Stimulated activated CD8-positive, alpha-beta memory T cell treated with anti-CD3 and anti-CD28 coated beads, Interleukin-4, amount 100 ng/mL, for 4 hours (primary cell): ENCODE measurements at regions not wholly inside any gene's neighbourhood (a gene's known extent, or its start where the extent isn't known, plus 50 kb on each side); places are given as distances from the start of the nearest gene placed in this dataset.
"Not testable (repeated sequence)": the region's sequence is repeated elsewhere in the genome, so short reads cannot be mapped to it uniquely, and the experiment has no call there.

Source experiments
- DNase-seq, 2 donors: peaks; one replicate each; pipeline ENCODE4 v3.0.0-alpha.2; 2020; ENCODE audit warnings: low read depth in 2 of 2, low spot score in 1 of 2

DNA sequence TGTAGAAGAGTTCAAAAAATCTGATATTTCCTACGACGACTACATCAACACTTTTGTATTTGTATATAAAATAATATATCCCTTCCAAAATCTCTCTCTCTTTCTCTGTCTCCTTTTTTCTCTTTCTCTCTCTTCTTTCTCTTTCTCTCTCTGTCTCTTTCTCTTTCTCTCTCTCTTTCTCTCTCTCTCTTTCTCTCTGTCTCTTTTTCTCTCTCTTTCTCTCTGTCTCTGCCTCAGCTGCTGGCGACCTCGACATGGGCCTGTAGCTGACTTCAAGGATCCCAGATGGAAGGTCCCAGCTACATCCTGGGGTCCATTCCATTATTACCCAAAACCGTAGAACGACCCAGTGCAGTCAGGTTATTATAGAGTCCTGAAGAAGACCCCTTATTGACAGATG lies 90.0 kb downstream of the CD24 start:
- no peak for DNase-seq

DNA sequence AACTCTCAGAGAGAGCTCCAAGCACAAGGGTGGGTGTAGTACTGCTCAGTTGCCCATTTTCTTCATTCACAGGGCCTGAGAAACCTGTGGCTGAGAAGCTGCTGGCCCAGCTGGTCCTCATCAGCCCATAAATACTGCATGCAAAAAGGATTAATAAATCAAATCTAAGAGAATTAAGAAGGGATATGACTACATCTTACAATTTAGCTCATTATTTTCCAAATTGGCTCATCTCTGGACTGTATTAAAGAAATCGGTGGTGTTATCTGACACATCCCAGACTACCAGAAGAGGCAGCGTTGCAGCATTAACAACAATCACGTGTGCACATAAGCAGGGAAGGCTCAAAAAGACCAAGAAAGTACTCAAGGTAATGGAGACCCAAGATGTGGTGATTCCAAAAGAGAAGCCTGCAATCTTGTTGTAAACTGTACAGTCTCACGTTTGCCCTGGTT lies 90.7 kb downstream of the CD24 start:
- no peak for DNase-seq

DNA sequence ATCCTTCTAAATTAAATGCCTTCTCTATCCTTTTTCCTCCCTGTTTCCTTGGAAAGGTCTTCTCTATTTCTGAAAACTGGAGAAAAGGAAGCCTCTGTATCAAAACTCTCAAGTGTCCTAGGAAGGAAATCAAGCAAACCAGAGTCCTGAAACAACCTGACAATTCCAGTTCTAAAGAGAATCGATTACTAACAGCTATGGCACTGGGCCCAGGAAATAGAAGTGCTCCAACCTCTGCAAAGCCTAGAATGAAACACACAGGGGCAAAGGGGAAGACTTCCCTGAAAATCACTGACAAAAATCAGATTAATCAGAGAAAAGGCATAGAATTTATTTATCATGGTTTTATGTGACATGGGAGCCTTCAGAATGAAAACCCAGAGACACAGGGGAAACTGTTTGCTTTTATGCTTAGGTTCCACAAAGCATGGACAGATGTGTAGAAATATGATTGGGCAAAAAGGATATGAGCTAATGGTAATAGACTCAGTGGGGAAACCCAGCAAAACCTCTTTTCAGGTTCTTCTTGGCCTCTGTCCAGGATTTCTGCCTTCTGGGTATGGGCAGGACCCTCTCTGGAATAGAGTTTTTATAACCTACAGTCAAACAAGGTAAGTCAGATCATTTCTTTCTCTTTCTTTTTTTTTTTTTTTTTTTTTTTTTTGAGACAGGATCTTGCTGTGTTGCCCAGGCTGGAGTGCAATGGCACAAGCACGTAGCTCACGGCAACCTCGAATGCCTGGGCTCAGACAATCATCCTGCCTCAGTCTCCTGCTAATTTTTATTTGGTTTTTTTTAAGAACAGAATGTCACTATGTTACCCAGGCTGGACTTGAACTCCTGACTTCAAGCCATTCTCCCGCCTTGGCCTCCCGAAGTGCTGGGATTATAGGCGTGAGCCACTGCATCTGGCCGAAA lies 91.7 kb downstream of the CD24 start:
- DNase-seq, result no peak

DNA sequence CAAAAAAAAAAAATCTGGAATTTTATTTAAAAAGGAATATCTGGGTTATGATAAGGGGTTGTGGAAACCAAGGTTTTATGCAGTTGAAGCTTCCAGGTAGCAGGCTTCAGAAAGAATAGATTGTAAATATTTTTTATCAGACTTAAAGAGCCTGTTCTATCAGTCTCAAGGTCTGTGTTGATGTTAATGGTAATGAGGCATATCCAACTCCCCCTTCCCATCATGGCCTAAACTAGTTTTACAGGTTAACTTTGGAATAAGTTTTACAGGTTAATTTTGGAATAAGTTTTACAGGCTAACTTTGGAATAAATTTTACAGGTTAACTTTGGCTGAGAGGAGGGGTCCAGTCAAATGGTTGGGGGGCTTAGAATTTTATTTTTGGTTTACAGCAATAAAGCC lies 92.4 kb downstream of the CD24 start:
- DNase-seq, result no peak

DNA sequence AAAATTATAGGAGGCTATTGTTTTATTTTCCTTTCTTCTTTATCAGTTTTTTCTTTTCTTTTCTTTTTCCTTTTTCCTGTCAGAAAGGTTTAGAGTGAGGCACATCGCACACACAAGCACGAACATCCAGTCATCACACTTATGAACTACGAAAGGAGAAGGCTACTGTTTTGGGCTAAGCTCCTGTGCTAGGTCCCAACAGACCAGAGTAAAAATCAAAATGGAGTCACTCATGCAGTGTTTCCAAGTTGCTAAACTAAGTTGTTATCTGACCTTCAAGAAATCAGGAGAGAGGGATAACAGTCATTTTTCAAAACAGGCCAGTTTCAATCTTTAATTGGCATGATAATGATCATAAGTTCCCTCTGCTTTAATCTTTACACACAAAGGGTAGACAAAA lies 93.6 kb downstream of the CD24 start:
- no peak for DNase-seq

DNA sequence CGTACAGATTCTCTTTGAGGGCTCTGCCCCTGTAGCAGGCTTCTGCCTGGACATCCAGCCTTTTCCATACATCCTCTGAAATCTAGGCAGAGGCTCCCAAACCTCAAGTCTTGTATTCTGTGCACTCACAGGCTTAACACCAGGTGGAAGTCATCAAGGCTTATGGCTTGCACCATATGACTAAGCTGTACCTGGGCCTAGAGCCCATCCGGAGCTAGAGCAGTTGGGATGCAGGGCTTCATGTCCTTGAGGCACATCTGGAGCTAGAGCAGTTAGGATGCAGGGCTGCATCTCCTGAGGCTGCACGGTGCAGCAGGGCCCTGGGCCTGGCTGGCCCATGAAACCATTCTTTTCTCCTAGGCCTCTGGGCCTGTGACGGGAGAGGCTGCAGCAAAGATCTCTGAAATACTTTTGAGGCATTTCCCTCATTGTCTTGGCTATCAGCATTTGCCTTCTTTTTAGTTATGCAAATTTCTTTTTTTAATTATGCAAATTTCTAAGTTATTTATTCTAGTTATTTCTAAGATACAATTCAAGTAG lies 98.7 kb downstream of the CD24 start:
- DNase-seq, result no peak

DNA sequence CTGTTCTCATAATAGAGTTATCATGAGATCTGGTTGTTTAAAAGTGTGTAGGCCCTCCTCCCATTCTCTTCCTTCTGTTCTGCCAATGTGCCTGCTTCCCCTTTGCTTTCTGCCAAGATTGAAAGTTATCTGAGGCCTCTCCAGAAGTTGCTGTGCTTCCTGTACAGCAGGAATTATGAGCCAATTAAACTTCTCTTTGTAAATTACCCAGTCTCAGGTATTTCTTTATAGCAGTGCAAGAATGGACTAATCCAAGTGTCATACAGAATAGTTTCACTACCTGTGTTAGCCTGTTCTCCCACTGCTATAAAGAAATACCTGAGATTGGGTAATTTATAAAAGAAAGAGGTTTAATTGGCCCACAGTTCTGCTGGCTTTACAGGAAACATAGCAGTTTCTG lies 100.0 kb downstream of the CD24 start:
- no peak for DNase-seq

DNA sequence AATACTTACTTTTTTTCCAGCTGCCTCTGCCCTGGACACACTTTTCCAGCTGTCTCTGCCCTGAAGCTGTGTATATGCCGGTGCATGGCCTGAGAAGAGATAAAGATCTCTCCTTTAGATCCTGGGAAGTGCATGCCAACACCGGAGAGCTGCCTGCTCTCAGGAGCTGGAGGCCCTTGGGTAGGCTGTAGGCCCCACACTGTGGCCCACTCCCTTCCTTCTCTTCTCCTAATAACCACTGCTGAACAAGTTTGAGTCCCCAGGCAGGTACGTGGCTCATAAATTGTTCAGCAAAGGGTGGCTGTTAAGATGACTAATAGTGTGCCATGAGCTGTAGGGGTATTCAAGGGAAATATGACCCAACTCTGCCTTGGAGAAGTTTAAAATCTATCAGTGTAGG lies 102.5 kb downstream of the CD24 start:
- DNase-seq, result no peak

DNA sequence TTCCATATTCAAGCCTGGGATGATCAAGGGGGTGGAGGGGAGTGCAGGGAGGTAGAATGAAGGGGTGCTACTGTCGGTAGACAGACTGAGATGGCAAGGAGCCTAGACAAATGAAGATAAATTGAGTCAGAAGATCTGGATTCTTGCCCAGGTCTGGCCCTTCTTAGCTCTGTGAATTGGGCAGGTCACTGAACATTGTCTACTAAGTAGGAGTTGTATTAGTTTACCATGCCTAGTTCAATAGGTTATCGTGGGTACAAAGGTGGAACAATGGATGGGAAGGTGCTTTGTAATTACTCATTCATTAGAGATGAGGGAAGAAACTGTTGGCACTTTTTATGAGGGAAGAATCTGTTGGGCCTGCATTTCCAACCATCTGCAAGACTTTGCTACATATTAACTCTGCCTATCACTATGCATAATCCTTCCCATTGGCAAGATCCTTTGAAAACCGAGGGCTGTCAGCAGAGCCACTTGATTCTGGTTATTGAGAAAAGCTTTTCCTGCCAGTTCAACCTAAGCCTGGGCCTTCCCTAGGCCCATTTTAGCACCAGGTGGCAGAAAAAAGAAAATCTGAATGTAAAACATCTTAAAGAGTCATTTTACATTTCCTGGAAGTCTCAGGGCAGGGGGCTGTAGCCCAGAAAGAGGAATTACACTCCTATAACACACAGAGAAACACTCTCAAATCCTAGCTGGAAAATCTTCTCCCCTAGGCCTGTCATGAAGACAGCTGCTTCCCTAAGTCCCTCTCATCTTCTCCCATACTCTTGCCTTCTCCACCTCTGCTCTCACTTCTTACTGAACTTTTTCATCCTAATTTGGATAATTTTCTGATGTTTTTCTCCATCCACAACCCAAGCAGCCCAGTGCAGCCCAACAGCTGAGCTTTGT lies 103.5 kb downstream of the CD24 start:
- no peak for DNase-seq

DNA sequence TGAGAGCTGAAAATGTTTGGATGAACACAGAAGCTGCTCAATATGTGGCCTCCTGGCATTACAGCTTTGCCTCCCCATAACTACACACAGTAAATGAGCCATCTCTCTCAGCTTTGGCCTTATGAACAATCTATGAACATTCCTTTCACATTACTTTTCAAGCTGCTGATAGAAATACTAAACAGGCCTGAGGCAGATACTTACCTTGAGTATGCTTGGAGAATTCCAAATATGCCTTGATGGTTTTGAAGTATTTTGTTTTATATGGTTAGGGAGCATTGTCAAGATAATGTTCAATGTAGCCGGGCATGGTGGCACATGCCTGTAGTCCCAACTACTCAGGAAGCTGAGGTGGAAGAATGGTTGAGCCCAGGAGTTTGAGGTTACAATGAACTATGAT lies 104.5 kb downstream of the CD24 start:
- DNase-seq, result no peak

DNA sequence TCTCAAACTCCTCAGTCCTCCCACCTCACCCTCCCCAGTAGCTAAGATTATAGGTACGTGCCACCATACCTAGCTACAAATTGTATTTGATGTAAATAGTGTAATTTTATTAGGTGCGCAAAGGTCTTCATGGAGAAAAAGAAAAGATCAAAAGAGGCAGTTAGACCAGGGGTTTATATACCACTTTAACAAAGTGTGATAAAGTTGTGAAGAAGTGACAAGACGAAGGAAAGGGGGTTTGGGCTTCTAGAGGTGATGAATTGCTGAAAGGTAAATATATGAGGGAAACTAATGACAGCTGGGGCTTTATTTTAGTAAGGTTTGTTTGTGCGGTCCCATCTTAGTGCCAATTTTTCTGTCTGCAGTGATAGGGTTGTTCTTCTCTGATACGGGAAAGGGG lies 105.3 kb downstream of the CD24 start:
- no peak for DNase-seq

DNA sequence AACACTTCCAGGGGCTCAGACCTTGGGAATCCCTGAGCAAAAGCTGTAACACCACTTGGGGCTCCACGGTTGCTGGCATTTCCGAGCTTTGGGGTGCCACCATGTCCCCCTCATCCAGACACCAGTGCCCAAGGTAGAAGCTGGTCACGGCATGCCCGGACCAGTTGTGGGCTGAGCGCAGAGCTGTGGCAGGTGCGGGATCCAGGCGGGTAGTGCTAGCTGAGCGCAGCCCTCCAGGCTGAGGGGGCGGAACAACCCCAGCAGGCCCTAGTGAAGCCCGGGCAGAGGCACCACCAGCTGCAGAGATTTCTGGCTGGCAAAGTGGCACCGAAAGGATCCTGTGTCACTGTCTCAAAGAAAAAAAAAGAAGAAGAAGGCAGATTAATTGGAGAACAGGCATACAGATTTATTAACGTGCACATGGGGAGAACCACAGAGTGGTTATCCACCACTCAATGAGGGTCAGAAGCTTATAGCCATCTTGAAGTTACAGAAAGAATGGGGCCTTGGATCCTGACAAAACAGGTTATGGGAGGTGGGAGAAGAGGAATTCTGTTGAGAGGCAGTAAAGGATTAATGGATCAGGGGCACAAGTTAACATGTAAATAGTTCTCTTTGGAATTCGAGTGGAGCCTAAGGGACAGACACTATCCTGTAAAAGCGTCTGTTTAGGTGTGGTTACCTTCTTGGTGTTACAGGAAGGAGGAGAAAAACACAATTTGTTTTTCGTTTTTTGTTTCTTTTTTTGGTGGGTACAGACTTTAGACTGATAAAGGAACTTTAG lies 107.5 kb downstream of the CD24 start:
- no peak for DNase-seq

DNA sequence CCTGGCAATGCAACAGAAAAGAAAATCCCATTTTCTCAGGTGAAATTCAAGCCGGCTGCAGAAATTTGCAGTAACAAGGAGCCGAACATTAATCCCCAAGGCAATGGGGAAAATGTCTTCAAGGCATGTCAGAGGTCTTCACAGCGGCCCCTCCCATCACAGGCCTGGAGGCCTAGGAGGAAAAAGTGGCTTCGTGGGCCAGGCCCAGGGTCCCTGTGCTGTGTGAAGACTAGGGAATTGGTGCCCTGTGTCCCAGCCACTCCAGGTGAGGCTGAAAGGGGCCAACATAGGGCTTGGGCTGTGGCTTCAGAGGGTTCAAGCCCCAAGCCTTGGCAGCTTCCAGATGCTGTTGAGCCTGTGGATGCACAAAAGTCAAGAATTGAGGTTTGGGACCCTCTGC lies 111.7 kb downstream of the CD24 start:
- no peak for DNase-seq

DNA sequence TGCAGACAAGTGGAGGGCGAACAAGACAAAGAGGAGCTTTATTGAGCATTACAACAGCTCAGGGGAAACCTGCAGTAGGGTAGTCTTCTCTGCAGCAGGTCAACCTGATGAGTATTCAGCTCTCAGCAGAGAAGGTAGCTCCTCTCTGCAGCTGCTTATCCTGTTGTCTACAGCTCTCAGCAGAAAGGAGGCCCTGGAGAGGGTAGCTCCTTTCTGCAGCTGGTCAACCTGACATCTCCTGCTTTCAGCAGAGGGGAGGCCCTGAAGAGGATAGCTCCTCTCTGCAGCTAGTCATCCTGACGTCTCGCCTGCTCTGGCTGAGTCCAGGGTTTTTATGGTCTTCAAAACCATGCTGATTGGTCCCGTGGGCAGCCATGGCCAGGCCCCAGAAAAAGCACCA lies 113.6 kb downstream of the CD24 start:
- DNase-seq, result no peak

DNA sequence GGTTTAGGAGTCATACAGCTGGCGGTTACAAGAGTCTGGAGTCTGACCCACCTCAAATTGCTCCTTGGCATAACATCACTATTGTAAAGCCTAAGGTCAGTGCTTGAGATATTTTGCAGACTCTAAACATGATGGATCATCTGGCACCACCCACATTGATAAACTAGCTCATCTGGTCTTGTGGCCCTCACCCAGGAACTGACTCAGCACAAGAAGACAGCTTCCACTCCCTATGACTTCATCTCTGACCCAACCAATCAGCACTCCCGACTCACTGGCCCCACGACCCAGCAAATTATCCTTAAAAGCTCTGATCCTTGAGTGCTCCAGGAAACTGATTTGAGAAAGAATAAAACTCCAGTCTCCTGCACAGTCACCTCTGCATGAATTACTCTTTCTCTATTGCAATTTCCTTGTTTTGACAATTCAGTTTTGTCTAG lies 115.9 kb downstream of the CD24 start:
- no peak for DNase-seq

DNA sequence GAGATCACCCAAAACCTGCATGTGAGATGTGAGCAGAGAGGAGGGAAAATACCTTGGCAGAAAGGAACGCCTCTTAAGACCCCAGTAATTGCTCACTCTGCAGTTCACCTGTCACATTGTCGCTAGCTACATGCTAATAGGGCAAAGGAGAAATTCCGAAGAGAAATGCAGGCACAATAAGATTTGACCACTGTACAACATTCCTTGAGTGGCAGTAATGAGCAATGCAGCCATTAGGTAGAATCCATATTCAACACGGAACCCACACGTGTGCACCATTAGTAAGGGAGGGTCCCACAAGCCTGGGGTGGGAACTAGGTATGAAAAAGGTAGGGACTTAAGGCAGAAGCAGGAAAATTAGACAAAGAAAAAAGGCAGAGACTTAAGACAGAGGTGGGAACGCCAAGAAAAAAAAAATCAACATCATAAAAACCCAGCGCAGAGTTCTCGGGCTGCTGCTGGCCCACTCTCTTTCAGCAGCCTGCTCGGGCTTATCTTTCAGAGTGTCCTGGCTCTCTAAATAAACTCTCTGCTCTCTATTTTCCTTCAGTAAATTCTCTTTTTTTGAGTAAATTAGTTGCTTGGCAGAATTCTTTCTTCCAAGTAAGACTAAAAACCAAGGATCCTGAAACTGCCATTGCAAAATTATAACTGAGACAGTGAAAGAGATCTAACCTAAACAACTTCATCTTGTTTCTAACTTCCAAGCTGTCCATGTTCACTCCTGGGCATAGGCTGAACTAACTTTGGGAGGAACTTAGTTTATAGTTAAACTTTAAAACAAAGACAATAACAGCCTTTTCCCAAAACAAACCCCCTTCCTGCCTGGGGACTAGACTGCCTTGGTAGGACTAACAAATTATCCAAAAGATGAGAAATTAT lies 116.5 kb downstream of the CD24 start:
- DNase-seq, result no peak

DNA sequence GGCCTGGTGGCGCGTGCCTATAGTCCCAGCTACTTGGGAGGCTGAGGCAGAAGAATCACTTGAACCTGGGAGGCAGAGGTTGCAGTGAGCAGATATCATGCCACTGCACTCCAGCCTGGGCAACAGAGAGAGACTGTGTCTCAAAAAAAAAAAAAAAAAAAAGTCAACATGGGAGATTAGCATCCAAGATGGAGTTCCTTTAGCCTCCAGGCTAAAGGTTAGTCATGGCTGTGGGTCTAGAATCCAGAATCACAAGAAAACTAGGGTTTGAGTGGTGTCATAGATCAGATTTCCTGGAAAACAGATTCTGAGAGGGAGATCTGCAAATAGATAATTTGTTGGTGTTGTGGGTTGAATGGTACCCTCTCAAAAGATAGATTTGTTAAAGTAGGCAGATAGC lies 117.2 kb downstream of the CD24 start:
- not testable (repeated sequence) for DNase-seq

DNA sequence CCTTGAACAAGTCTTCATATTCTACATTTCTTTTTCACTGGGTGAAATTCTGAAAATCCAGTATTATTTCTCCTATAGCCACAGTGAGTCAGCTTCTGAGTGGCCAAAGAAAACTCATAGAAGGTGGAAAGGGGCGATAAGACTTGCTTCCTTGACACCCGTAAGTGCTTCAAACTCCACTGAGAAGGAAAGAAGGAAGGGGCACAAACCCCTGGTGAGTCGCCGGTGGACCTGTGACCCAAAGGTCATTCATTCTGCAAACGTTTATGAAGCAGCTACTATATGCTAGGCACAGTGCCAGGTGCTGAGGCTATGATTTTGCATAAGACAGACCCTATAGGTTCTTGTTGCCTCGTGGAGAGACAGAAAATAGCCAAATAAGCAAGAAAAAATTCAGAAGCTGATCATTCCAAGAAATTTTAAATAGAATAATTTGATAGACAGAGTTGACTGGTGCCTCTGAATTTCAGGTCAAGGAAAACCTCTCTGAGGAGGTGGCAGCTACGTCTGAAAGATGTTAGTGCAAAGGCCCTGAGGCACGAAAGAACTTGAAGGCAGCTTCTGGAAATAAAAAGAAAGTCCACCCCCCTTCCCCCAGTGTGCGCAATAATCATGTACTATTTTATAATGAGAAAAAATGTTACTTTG lies 118.2 kb downstream of the CD24 start:
- no peak for DNase-seq

DNA sequence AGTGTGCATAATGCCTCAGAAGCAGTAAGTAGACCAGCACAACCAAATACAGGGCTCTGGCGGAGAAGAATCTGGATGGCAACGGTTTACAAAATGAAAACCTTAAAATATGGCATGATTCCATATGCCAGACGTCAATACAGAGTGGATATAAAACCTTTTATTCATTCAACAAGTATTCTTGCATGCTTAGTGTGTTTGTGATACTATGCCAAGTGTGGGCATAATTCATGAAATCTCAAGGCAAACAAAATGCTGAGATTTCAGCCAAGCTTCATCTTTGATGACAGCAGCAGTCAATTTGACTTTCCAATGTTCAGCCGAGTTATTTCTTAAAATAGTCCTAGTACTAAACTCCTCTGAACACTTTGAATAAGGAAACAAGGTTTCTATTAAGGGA lies 119.4 kb downstream of the CD24 start:
- no peak for DNase-seq
